ENCODE measurements at regions not wholly inside any gene's neighbourhood (a gene's known extent, or its start where the extent isn't known, plus 50 kb on each side); places are given as distances from the start of the nearest gene placed in this dataset.

DNA sequence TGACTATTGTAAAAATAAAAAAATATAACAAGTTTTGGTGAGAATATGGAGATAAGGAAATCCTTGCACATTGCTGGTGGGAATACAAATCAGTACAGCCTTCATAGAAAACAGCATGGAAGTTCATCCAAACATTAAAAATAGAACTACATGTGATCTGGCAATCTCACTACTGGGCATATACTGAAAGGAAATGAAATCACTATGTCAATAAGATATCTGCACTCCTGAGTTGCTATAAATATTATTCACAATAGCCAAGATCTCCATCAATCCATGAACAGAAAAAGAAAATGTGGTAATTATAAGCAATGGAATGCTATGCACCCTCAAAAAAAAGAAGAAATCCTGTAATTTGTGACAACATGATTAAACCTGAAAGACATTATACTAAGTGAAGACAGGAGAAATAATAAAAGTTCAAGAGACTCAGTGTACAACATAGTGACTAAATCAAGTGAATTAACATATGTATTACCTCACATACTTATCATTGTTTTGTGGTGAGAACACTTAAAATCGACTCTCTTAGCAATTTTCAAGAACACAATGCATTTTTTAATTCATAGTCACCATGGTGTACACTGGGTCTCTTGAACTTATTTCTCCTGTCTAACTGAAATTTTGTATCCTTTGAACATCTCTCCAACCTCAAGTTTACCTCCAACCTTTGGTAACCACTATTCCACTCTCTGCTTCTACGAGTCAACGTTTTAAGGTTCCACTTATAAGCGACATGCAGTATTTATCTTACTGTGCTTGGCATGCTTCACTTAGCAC lies 1703.7 kb upstream of the AGA start:
- no peak for TF ChIP-seq POLR2A (IDR thresholded peaks at IDR 0.05)
- TF ChIP-seq, protein P1, sequence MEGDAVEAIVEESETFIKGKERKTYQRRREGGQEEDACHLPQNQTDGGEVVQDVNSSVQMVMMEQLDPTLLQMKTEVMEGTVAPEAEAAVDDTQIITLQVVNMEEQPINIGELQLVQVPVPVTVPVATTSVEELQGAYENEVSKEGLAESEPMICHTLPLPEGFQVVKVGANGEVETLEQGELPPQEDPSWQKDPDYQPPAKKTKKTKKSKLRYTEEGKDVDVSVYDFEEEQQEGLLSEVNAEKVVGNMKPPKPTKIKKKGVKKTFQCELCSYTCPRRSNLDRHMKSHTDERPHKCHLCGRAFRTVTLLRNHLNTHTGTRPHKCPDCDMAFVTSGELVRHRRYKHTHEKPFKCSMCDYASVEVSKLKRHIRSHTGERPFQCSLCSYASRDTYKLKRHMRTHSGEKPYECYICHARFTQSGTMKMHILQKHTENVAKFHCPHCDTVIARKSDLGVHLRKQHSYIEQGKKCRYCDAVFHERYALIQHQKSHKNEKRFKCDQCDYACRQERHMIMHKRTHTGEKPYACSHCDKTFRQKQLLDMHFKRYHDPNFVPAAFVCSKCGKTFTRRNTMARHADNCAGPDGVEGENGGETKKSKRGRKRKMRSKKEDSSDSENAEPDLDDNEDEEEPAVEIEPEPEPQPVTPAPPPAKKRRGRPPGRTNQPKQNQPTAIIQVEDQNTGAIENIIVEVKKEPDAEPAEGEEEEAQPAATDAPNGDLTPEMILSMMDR (IDR thresholded peaks at IDR 0.05 in 4 of 5, conservative IDR thresholded peaks at IDR 0.05 in 1 of 5), result no peak

Measured in gastrocnemius medialis (tissue), 4 donors.